Stimulated activated CD8-positive, alpha-beta memory T cell treated with anti-CD3 and anti-CD28 coated beads, Interleukin-4, amount 100 ng/mL, for 48 hours (primary cell): ENCODE measurements at regions not wholly inside any gene's neighbourhood (a gene's known extent, or its start where the extent isn't known, plus 50 kb on each side); places are given as distances from the start of the nearest gene placed in this dataset.
"Not testable (repeated sequence)": the region's sequence is repeated elsewhere in the genome, so short reads cannot be mapped to it uniquely, and the experiment has no call there.

Experiments used
- DNase-seq: peaks from one replicate; pipeline ENCODE4 v3.0.0-alpha.2; 2020

DNA sequence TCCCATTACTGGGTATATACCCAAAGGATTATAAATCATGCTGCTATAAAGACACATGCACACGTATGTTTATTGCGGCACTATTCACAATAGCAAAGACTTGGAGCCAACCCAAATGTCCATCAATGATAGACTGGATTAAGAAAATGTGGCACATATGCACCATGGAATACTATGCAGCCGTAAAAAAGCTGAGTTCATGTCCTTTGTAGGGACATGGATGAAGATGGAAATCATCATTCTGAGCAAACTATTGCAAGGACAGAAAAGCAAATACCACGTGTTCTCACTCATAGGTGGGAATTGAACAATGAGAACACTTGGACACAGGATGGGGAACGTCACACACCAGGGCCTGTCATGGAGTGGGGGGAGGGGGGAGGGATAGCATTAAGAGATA lies 175.0 kb upstream of the FZD8 start:
- not testable (repeated sequence) for DNase-seq

DNA sequence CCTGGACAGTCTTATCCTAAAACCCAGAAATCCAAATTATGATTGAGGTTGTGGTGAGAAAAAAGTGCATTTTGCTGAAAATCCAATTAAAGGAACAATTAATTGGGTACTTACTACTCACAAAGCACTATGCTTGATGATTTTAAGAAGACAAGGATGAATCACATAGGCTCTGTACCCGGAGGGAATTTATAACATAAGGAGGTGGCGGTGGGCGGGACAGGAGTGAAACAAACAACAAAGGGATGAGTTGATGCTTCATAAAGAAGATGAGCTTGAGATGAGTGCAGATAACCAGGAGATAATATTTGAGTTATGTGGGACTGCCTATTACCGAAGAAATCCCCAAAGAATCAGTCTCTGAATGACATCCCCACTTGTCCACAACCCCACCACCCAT lies 171.1 kb upstream of the FZD8 start:
- no peak for DNase-seq

DNA sequence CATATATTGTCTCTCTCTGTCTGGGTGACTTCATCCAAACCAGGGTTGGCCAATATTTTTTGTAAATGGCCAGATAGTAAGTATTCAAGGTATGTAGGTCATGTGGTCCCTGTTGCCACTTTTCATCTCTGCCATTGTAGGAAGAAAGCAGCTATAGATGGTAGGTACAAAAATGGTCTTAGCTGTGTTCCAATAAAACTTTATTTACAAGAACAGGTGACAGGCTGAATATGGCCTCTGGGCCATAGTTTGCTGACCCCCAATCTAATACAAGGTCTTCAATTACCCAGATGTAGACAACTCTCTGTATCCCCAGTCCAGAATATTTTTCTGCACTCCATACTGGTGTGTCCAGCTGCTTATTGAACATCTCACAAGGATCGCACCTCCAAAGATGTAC lies 166.2 kb upstream of the FZD8 start:
- no peak for DNase-seq

DNA sequence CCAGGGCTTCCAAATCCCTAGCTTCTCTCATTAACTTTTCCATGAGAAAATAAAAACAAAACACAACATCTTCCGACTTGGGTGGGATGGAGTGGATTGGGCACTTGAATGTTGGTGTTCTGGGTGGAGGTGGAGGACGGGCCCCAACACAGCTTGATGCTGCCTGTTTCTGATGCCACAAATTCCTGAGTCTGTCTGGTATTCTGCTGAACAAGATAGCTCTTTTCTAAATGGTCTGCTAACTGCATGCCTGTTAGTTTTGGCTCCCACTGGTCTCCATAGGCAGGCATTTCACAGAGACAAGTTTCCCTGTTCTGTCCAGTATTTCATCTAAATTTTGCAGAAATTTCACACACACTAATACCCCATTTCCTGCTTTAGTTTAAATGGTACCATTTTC lies 160.9 kb upstream of the FZD8 start:
- DNase-seq, result no peak

DNA sequence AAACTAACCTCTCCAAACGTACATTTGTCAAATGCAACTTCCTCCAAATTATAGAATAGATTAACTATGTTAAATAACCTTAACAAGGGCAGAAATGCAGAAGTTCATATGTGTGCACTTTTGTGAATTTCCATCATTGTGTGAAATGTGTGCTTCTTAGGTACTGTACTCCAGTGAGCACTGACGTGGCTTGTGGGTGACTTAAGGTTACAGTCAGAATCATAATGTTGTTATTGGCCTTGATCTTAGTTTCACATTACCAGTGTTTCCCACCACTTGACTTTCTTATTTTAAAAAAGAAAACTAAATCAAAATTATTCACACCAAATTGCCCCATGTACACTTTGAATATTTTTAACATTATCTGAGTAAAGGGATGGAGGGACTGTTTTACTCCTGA lies 155.1 kb upstream of the FZD8 start:
- no peak for DNase-seq

DNA sequence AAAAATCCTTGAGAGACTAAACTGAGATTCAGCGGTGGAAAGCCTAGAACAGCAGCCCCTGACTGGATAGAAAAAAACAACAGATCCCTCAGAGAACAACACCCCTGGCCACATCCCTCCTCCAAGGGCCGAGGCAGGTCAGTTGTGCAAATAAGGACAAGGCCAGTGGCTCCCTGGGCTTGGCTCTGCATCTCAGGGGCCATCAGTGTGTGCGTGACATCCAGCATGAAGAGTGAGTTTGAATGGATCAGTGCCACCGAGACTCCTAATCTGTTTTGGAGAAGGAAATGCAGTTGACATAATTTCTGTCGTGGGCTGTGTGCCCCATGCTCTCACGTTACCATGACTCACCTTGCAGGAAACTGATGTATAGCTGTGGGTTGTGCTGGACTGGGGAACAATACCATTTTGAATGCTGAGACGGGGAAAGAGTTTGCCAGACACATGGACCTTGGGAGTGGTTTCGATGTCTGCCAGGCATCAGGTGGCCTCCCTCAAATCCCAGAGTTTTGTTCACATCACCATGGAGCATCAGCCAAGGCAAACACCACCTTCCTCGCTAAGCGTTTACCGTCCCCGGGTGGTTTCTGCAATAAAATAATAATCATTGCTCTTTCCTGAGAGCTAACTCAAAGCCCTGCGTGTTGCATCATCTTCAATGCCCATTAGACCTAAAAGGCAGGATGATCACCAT lies 153.2 kb upstream of the FZD8 start:
- no peak for DNase-seq

DNA sequence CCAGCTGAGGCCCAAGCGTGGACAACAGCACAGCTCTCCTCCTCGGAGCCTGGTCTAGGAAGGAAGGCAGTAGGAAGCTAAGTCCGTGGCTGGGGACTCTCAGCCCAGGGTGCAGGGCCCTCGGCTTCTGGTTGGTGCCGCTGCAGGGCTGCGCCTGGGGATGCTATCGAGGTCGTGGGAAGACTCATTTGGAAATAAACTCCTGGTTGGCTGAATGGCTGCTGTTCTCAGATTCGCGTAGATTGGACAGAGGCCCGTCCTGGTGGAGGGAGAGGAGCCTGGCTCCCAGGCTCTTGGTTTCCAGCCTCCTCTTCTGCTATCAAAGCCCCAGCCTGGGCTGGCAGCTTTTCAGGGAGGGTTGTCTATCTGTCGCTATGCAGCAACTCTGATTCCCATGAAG lies 152.6 kb upstream of the FZD8 start:
- no peak for DNase-seq

DNA sequence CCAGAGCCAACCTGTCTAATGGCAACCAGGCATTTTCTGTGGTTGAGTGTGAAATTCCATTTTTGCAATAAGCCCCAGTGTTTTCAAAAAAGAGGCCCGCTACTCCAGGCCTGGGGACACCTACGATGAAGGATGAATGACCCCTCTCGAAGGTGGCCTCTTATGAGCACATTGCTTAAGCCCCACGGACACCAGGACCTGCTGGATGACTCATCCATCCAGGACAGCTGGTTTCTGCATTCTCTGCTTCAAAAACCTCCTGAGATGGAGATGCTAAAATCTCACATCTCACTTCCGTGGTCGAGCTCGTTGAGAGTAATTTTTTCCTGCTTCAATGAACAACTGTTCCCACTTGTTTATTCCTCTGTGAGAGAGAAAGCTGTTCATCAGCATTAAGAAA lies 150.2 kb upstream of the FZD8 start:
- no peak for DNase-seq

DNA sequence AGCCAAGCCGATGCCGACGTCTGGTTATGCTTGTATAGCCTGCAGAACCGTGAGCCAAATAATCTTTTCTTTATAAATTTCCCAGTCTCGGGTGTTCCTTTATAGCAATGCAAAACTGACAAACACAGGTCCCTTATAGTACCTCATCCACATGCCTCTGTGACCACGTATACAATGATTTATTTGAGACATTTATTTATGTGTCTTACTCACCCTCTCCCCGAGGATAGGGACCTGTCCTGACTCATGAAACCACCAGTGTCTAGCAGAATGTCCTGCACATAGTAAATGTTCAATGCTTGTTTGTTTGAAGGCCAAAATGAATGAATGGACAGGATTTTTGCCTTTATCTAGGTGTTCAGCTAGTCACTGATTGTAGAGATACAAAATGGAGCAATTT lies 147.9 kb upstream of the FZD8 start:
- no peak for DNase-seq

DNA sequence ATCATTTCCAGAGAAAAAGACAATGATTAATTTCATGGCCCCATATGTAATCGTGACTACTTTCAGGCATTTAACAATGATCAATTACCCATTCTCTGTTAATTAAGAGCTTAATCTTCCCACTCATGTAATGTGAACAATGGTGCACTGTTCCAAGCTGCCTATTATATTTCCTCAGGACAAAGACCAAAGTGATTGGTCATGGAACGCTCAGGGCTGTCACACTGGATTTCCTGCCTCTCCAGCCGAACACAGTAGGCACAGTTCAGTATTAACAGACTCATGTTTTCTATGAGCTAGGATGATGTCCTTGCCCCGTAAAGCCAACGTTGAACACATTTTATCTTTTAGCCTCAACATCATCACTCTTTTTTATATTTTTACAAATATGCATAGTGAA lies 142.7 kb upstream of the FZD8 start:
- no peak for DNase-seq

DNA sequence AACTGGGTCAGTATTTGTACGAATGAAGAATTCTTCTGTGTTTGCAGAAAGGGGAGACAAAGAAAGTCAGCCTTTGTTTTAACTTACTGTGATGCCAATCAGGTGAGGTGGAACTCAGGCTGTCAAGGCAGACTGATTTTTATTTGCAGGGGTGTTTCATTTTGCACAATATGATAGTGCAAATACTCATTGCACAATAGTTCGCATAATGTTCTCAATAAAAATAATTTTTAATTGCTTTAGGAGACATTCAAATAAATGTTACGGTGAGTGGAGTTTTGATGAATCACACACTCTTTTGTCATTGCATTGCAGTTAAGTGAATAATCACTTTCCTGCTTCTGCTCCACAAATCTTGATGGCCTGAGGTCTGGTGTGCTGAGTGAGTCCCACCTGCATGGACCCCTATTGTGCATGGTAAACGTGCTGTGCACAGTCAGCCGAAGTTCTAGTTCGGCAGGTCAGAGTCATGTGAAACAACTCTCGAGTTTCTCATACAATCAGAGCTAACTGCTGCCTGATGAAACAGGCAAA lies 141.3 kb upstream of the FZD8 start:
- no peak for DNase-seq

DNA sequence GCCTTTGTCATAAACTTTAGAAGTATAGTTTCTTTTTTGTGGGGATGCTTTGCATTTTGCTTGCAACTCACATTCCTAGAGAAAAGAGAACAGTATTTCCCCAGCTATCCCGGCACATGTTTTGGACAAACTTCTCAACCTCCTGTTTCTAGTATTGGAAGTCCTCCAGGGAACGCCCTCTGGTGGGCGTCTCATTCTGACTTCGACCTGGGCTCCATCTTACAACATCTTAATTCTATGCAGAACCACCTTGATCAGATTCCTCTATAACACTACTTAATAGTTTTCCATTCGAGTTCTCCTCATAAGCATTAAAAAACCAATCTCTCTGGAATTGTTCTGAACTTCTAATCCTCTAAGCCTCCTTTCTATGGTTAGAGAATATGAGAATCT lies 139.5 kb upstream of the FZD8 start:
- no peak for DNase-seq

DNA sequence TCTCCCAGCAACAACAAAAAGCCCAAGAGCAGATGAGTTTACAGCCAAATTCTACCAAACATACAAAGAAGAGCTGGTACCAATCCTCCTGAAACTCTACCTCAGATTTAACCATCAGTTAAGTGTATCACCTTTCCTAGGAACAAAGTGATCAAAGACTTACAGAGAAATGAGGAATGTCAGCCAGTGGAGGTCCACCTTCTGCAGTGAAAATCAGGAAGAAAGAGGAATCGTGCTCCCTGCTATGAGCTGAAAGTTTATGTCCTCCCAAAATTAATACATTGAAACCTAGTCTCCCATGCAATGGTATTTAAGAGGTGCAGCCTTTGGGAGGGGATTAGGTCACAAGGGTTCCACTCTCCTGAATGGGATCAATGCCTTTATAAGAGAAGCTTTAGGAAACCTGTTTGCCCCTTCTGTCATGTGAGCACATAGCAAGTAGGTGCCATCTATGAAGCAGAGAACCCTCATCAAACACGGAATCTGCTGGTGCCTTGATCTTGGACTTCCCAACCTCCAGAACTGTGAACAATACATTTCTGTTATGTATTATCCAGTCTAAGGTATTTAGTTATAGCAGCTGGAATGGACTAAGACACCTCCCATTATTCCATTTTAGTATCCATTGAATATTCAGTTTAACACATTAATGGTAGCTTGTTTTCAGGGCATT lies 139.0 kb upstream of the FZD8 start:
- no peak for DNase-seq

DNA sequence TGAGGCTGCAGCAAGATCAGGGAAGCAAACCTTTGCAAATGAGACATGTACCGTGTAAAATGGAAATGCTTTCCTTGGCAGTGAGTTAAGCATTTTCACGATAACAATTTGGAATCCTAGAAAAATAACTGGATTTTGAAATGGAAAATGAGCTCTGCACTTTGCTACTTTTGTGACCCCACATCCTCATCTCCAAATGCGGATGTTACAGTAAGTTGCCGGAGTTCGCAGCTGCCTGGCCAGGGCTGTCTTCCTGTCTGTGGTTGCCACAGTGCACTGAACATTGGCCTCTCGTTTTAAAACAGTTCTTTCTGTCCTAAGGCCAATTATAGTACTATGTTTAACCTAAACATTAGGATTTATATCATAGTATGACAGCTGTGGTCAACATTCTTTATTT lies 136.2 kb upstream of the FZD8 start:
- DNase-seq, result no peak

DNA sequence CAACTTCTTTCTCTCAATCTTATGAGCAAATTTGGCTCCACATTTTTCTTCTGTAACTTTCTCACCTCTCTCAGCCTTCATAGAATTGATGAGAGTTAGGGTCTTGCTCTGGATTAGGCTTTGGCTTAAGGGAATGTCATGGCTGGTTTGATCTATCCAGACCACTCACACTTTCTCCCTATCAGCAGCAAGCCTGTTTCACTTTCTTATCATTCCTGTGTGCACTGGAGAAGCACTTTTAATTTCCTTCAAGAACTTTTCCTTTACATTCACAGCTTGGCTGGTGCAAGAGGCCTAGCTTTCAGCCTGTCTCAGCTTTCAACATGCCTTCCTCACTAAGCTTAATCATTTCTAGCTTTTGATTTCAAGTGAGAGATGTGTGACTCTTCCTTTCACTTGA lies 134.5 kb upstream of the FZD8 start:
- DNase-seq, result not testable (repeated sequence)

DNA sequence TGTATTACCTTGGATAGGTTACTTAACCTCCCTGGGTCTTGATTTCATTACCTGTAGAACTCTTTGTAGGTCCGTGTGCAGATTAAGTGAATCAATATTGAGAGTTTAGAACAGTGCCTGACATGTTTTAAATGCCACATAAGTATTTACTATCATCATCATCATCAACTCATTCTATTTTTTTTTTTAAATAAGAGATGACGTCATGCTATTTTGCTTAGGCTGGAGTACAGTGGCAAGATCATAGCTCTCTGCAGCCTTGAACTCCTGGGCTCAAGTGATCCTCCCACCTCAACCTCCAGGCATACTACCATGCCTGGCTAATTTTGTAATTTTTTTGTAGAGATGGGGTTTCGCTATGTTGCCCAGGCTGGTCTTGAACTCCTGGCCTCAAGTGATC lies 132.0 kb upstream of the FZD8 start:
- no peak for DNase-seq

DNA sequence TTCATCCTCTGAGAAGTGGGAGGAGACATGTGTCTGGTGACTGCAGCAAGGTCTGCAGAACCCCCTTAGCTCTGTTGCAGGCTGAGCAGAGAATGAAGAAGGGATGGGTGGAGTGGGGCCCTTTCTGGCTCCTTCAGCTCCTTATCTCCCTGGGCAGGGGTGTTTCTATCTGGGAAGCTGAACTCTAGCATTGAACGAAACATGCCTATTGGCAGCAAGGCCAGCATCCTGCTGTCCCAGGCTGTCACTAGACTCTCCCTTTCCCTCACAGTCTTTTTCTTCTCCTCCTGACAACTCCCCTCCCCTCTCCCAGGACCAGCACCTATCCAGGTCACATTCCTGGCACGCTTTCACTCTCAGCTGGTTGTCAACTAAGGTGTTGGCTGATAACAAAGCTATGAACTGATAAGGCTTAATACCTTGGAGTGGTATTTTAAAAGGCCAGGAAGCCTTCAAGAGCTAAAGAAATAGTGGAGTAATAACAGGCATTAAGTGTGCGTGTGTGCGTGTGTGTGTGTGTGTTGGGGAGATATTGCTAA lies 128.8 kb upstream of the FZD8 start:
- no peak for DNase-seq

DNA sequence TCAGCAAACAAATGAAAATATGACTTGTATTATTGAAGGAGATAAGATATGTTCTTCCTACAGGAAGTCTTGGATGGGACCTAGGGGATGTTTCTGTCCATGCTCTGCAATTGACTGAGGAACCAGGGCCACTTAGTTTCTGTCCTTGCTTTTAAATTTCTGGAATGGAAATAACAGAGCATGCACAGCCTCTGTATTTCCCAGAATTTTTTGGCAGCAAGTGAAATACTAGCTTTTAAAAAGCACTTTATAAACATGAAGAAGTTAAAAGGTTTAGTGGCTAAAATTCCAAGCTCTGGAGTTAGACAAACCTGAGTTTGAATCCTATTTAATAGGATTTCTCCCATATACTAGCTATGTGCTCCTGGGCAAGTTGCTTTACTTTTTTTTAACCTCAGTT lies 127.7 kb upstream of the FZD8 start:
- DNase-seq, result no peak

DNA sequence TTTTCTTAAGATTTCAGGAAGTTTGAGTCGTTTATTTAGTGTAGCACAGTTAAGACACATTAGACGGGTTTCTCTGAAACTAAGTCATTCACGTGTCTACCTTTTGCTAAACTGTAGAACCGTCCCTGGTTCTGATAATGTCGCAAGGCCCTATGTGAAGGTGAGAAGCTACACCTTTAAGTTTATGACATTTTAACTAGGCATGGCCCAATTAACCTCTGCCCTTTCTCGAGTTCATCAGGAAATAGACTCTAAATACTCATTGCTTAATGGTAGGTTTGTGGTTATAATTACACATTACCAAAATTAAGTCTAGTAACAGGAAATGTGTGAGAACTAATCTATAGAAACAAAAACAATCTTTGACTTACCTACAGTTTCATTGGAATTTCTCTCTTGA lies 126.6 kb upstream of the FZD8 start:
- no peak for DNase-seq

DNA sequence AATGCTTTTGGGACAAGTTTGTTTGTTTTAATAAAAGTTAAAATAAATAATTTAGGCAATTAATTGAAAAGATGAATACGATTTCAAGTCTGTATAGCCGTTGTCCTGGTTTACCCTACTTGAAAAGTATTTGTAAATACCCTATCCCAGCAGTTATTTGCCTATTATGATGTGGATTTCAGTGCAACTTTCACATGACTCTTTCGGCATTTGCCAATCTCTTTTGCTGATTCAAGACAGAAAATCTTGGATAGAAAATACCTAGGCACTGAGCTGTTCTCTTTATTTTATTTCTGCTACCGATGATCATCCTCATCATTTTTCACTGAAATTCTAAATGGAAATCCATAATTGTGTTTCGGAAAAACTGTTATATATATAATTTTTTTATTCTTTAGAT lies 125.9 kb upstream of the FZD8 start:
- DNase-seq, result no peak

DNA sequence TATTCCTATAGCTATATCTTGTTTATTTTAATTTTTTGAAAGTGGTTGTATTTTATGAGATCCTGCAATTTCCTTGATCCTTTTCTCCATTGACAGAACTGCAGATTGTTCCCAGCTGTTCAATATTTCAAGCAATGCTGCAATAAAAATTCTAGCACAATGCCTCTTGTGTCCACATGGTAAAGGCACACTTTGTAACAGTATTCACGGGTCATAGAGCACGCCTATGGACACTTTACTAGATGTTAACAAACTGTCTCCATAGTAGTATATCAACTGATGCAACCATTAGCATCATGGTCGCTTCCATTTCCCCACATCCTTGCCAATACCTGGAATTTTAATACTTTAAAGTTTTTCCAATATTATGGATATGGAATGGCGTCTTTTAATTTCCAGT lies 123.9 kb upstream of the FZD8 start:
- no peak for DNase-seq

DNA sequence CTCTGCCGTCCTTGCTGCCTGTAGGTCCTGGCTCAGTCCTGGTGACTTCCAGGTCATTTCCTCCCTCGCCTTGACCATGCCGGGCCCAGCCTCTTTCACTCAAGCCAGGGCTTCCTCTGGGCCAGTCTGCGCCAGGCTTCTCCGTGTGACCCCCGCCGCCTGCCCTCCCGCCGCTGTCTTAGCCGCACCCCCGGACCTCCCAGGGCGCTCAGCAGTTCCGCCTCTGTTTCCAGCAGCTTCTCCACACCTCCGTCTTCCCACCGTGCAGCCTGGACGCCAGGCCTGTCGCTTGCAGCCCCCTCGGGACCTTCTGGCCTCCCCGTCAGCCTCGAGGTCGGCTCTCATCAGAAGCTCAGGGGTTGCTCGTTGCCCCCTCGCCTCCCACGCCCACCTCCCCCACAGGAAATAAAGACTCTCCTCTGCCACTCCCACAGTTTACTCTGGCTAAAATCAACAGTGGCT lies 123.0 kb upstream of the FZD8 start:
- no peak for DNase-seq

DNA sequence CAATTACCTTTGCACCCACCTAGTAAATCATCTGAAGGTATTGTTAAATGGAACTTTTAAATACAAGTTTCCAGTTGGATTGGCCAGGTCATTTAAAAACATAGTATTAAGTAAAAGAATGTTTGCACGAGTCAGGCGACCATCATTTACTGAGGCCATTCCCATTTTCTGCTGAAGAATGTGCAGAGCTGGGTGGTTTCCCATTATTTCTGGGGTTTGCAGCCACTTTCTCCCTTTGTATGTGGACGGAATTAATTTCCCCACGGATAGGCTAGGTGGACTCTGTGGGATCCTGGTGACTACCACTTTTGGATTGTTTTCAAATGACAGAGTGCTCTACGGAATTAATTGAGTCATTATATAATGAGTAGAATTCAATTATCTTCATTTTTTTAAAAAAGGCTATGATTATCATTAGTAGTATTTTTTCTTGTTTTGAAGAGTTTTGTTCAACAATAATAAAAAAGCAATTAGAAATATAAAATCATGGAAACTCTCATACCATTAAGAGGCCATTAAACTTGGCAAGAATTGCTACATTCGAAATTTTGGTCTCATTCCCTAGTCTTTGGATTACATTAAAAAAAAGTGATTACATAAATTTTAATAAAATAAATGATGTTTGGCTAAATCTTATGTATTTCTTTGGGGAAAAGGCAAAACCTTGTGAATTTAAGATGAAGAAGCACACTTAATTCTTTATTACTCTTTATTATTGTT lies 120.4 kb upstream of the FZD8 start:
- DNase-seq, result no peak

DNA sequence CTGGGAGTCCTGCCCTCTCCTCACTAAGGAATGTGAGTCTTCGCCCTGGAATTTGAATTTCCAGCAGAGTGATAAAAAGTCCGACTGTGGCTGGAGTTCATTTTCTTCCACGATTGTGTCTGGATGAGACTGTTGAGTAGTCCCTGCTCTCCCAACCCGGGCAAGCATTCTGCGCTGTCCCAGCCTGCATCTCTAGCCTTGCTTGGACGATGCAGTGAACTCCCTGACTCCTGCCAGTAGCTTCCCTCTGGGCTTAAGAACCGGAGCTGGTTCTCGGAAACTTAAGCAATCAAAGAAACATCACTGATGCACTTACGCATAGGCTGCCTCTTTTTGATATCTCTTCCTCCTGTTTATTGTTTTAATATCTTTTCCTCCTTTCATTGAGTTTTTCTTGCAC lies 116.0 kb upstream of the FZD8 start:
- DNase-seq, result no peak
